GM18520 (cell line): ENCODE measurements at regions not wholly inside any gene's neighbourhood (a gene's known extent, or its start where the extent isn't known, plus 50 kb on each side); places are given as distances from the start of the nearest gene placed in this dataset.
"Not testable (repeated sequence)": the region's sequence is repeated elsewhere in the genome, so short reads cannot be mapped to it uniquely, and the experiment has no call there.

Source experiments
- ATAC-seq: cut with Tn5 transposase; IDR thresholded peaks from one replicate; pipeline ENCODE4 v1.9.1; 2021; ENCODE audit not compliant: unreplicated experiment

- ATAC-seq: no peak
These were observed 443.8 kb upstream of the SPTLC3 start for GRCh38 chr20:12564979-12565378.

- no peak for ATAC-seq
These were observed 442.2 kb upstream of the SPTLC3 start for GRCh38 chr20:12566596-12566995.

GRCh38 chr20:12570371-12570770 is 438.4 kb upstream of the SPTLC3 start:
- no peak for ATAC-seq

GRCh38 chr20:12573442-12573841 is 435.3 kb upstream of the SPTLC3 start:
- no peak for ATAC-seq

GRCh38 chr20:12575352-12576095 is 433.2 kb upstream of the SPTLC3 start:
- no peak for ATAC-seq

- no peak for ATAC-seq
These were observed 431.6 kb upstream of the SPTLC3 start for GRCh38 chr20:12577213-12577612.

GRCh38 chr20:12581644-12582289 is 427.0 kb upstream of the SPTLC3 start:
- ATAC-seq: no peak

- ATAC-seq: not testable (repeated sequence)
These were observed 426.1 kb upstream of the SPTLC3 start for GRCh38 chr20:12582710-12583109.

- ATAC-seq: no peak
These were observed 416.8 kb upstream of the SPTLC3 start for GRCh38 chr20:12591949-12592470.

- ATAC-seq: no peak
These were observed 416.0 kb upstream of the SPTLC3 start for GRCh38 chr20:12592756-12593155.

- ATAC-seq: no peak
These were observed 415.4 kb upstream of the SPTLC3 start for GRCh38 chr20:12593342-12593873.

- no peak for ATAC-seq
These were observed 414.2 kb upstream of the SPTLC3 start for GRCh38 chr20:12594410-12595088.

GRCh38 chr20:12595841-12596240 is 412.9 kb upstream of the SPTLC3 start:
- ATAC-seq: no peak

- ATAC-seq: no peak
These were observed 411.9 kb upstream of the SPTLC3 start for GRCh38 chr20:12596863-12597262.

- no peak for ATAC-seq
These were observed 411.2 kb upstream of the SPTLC3 start for GRCh38 chr20:12597551-12597950.

GRCh38 chr20:12598894-12599293 is 409.9 kb upstream of the SPTLC3 start:
- ATAC-seq: no peak

GRCh38 chr20:12599494-12599893 is 409.3 kb upstream of the SPTLC3 start:
- ATAC-seq: no peak

GRCh38 chr20:12605751-12606150 is 403.0 kb upstream of the SPTLC3 start:
- ATAC-seq: no peak

GRCh38 chr20:12610871-12611270 is 397.9 kb upstream of the SPTLC3 start:
- no peak for ATAC-seq

- no peak for ATAC-seq
These were observed 394.0 kb upstream of the SPTLC3 start for GRCh38 chr20:12614764-12615163.

- ATAC-seq: no peak
These were observed 391.7 kb upstream of the SPTLC3 start for GRCh38 chr20:12617076-12617475.

- ATAC-seq: no peak
These were observed 384.9 kb upstream of the SPTLC3 start for GRCh38 chr20:12623870-12624269.
